OCI-LY1 (cell line): ENCODE measurements at regions not wholly inside any gene's neighbourhood (a gene's known extent, or its start where the extent isn't known, plus 50 kb on each side); places are given as distances from the start of the nearest gene placed in this dataset.

ENCODE experiments used
- H2AFZ ChIP-seq: fragments of 200-600 bp; sonication (generic), shearing (Covaris generic); 2 replicates; pipeline ENCODE4 v1.6.0; 2014; ENCODE audit warnings: antibody characterized with exemption, mild to moderate bottlenecking, low read length
- H3F3A ChIP-seq: fragments of 200-600 bp; sonication (generic), shearing (Covaris generic); 2 replicates; pipeline ENCODE4 v1.6.0; 2014; ENCODE audit warnings: mild to moderate bottlenecking, antibody characterized with exemption, low read length, moderate library complexity; ENCODE audit not compliant: insufficient read depth
- H3K27ac ChIP-seq: fragments of 200-600 bp; sonication (generic); 2 replicates; pipeline ENCODE4 v1.5.1; 2014; ENCODE audit warnings: low read length, mixed run types, mild to moderate bottlenecking, low read depth; ENCODE audit not compliant: poor library complexity, severe bottlenecking
- H3K27me3 ChIP-seq: fragments of 200-600 bp; sonication (generic); 2 replicates; pipeline ENCODE4 v1.6.0; 2014; ENCODE audit warnings: antibody characterized with exemption, mild to moderate bottlenecking, low read length, moderate library complexity; ENCODE audit not compliant: insufficient read depth
- H3K36me3 ChIP-seq: fragments of 200-600 bp; sonication (generic); 2 replicates; pipeline ENCODE4 v1.6.1; 2014; ENCODE audit warnings: mild to moderate bottlenecking, antibody characterized with exemption, low read length, moderate library complexity, mixed read lengths; ENCODE audit not compliant: insufficient read depth
- H3K4me1 ChIP-seq: fragments of 200-600 bp; sonication (generic); 2 replicates; pipeline ENCODE4 v1.5.1; 2014; ENCODE audit warnings: mild to moderate bottlenecking, low read length, moderate library complexity; ENCODE audit not compliant: insufficient read depth, severe bottlenecking
- H3K4me2 ChIP-seq: fragments of 200-600 bp; sonication (generic), shearing (Covaris generic); 2 replicates; pipeline ENCODE4 v1.6.1; 2014; ENCODE audit warnings: low read length
- H3K4me3 ChIP-seq: fragments of 200-600 bp; sonication (generic); 2 replicates; pipeline ENCODE4 v1.5.1; 2014; ENCODE audit warnings: low read length, low read depth, mild to moderate bottlenecking, mixed read lengths; ENCODE audit not compliant: poor library complexity, severe bottlenecking
- H3K79me2 ChIP-seq: fragments of 200-600 bp; shearing (Covaris generic); 2 replicates; pipeline ENCODE4 v1.6.1; 2016; ENCODE audit warnings: mixed run types, low read length, mixed read lengths; ENCODE audit not compliant: insufficient read depth
- H3K9ac ChIP-seq: fragments of 200-600 bp; sonication (generic), shearing (Covaris generic); 2 replicates; pipeline ENCODE4 v1.6.1; 2014; ENCODE audit warnings: mild to moderate bottlenecking, low read length, mixed read lengths
- H3K9me2 ChIP-seq: fragments of 200-600 bp; sonication (generic), shearing (Covaris generic); 2 replicates; pipeline ENCODE4 v1.6.1; 2014; ENCODE audit warnings: low read depth, mild to moderate bottlenecking, low read length, mixed read lengths
- H3K9me3 ChIP-seq: fragments of 200-600 bp; shearing (Covaris generic); 2 replicates; pipeline ENCODE4 v1.6.1; 2014; ENCODE audit warnings: low read length, mixed read lengths
- H4K20me1 ChIP-seq: fragments of 200-600 bp; sonication (generic), shearing (Covaris generic); 2 replicates; pipeline ENCODE4 v1.6.0; 2016; ENCODE audit warnings: mild to moderate bottlenecking, low read length; ENCODE audit not compliant: insufficient read depth
- CTCF ChIP-seq: fragments of 200-600 bp; sonication (generic), shearing (Covaris generic); IDR thresholded peaks from 2 replicates; pipeline ENCODE4 v1.5.1; 2017; ENCODE audit warnings: mild to moderate bottlenecking, antibody characterized with exemption, low read length, moderate library complexity, mixed read lengths
- EZH2 ChIP-seq: fragments of 200-600 bp; sonication (generic), shearing (Covaris generic); IDR thresholded peaks from 2 replicates; pipeline ENCODE4 v1.8.0; 2017; ENCODE audit warnings: borderline replicate concordance, mixed run types, mild to moderate bottlenecking, antibody characterized with exemption, low read length, moderate library complexity, mixed read lengths

- Histone ChIP-seq H3K4me2 (no peak overlapping the region), H4K20me1 (no peaks in the 10 kb centered on the region), H3K4me3 (no peak overlapping the region), H2AFZ (no peak overlapping the region), H3K4me1 (no peaks in the 10 kb centered on the region), H3F3A (no peaks in the 10 kb centered on the region), H3K9ac (no peak overlapping the region), H3K79me2 (no peaks in the 10 kb centered on the region), H3K27me3 (no peaks in the 10 kb centered on the region; the same call in 1 of the 2 replicates), H3K9me2 (no peaks in the 10 kb centered on the region), H3K27ac (no peak overlapping the region), H3K36me3 (no peaks in the 10 kb centered on the region), H3K9me3 (no peaks in the 10 kb centered on the region)
- no peak for TF ChIP-seq EZH2
- TF ChIP-seq CTCF = no peak
Measured at GRCh38 chr1:232357416-232357815, 272.5 kb downstream of the SIPA1L2 start.

DNA sequence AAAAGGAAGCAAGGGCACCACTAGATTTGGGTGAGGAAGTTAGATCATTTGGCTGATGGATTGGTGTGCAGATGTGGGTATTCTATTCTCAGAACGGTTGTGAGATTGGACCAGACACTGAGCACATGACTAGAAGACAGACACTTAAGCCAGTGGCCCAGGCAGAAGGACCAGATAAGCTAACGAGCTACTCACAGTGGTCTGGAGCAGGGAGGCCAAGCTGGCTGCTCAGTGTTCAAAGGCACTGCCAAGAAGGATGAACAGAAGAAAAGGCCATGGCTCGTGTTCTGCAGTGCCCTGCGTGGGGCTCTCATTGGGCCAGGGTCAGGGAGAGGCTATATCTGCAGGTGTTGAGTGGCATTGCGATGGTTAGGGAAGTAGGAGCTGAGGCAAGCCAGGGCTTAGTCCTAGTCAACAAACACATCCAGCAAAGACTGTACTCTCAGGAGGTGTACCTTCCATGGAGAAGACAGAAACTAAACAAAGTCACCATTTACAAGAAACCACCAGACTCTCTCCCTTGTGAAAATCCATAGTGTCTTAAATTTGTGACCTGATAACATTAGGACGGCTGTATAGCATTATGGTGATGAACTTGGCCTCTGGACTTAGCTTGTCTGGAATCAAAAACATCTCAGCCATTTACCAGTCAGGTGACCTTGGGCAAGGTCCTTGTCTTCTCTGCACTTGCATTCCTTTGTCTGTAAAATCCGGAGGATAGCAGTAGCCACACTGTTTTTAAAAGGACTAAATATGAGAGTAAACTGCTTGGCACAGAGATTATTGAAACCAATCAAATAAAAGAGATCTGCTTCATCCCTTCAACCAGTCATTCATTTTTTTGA lies 274.5 kb downstream of the SIPA1L2 start:
- H3K27ac ChIP-seq = no peak overlapping the region
- no peaks in the 10 kb centered on the region for H4K20me1 ChIP-seq
- no peak overlapping the region for H2AFZ ChIP-seq
- H3K36me3 ChIP-seq = no peaks in the 10 kb centered on the region
- H3K9me2 ChIP-seq = no peaks in the 10 kb centered on the region
- TF ChIP-seq EZH2 (no peak), CTCF (no peak)
- no peaks in the 10 kb centered on the region for H3K9me3 ChIP-seq
- no peaks in the 10 kb centered on the region for H3K79me2 ChIP-seq
- no peaks in the 10 kb centered on the region for H3F3A ChIP-seq
- H3K4me2 ChIP-seq = no peak overlapping the region
- no peaks in the 10 kb centered on the region for H3K4me1 ChIP-seq
- H3K4me3 ChIP-seq = no peak overlapping the region
- H3K27me3 ChIP-seq = no peaks in the 10 kb centered on the region; the same call in 1 of the 2 replicates
- no peak overlapping the region for H3K9ac ChIP-seq

GRCh38 chr1:232353001-232353400 lies 276.9 kb downstream of the SIPA1L2 start:
- TF ChIP-seq EZH2 (no peak), CTCF (no peak)
- Histone ChIP-seq H3K36me3 (no peaks in the 10 kb centered on the region), H3K9me2 (no peaks in the 10 kb centered on the region), H3K4me3 (no peak overlapping the region), H3K4me2 (no peak overlapping the region), H3K9me3 (no peaks in the 10 kb centered on the region), H3K4me1 (no peaks in the 10 kb centered on the region), H3K79me2 (no peaks in the 10 kb centered on the region), H3K9ac (no peak overlapping the region), H3F3A (no peaks in the 10 kb centered on the region), H3K27me3 (no peaks in the 10 kb centered on the region; the same call in 1 of the 2 replicates), H3K27ac (no peak overlapping the region), H4K20me1 (no peaks in the 10 kb centered on the region), H2AFZ (no peak overlapping the region)
